GM23338 (cell line): ENCODE measurements at regions not wholly inside any gene's neighbourhood (a gene's known extent, or its start where the extent isn't known, plus 50 kb on each side); places are given as distances from the start of the nearest gene placed in this dataset.

Experiments used
- ATAC-seq: fragments of 200-7000 bp; cut with Tn5 transposase; 3 replicates; pipeline ENCODE4 v1.9.1; 2020
- DNase-seq: peaks from one replicate; pipeline ENCODE4 v3.0.0-alpha.2; 2015; ENCODE audit warnings: low spot score
- H2AFZ ChIP-seq: fragments of 200-600 bp; sonication (generic); 2 replicates; pipeline ENCODE4 v1.8.0; 2016; ENCODE audit warnings: antibody characterized with exemption, mild to moderate bottlenecking, moderate library complexity
- H3F3A ChIP-seq: fragments of 200-600 bp; sonication (generic); replicated peaks from 2 replicates; pipeline ENCODE4 v1.8.0; 2017; ENCODE audit warnings: antibody characterized with exemption, mixed run types, low read depth
- H3K27ac ChIP-seq: fragments of 200-600 bp; sonication (generic); 2 replicates; pipeline ENCODE4 v1.6.1; 2016; ENCODE audit warnings: low read depth
- H3K27me3 ChIP-seq: fragments of 200-600 bp; sonication (generic); 2 replicates; pipeline ENCODE4 v1.8.0; 2016; ENCODE audit warnings: mild to moderate bottlenecking, mixed run types, moderate library complexity; ENCODE audit not compliant: insufficient read depth
- H3K36me3 ChIP-seq: fragments of 200-600 bp; sonication (generic); 2 replicates; pipeline ENCODE4 v1.8.0; 2016; ENCODE audit warnings: mild to moderate bottlenecking; ENCODE audit not compliant: insufficient read depth
- H3K4me1 ChIP-seq: fragments of 200-600 bp; sonication (generic); 2 replicates; pipeline ENCODE4 v1.8.0; 2016; ENCODE audit warnings: mild to moderate bottlenecking, moderate library complexity; ENCODE audit not compliant: insufficient read depth
- H3K4me2 ChIP-seq: fragments of 200-600 bp; sonication (generic); 2 replicates; pipeline ENCODE4 v1.7.1; 2017; ENCODE audit warnings: mixed run types
- H3K4me3 ChIP-seq: fragments of 200-600 bp; sonication (generic); 2 replicates; pipeline ENCODE4 v1.6.1; 2016; ENCODE audit warnings: mixed run types
- H3K79me2 ChIP-seq: fragments of 200-600 bp; sonication (generic); replicated peaks from 2 replicates; pipeline ENCODE4 v1.8.0; 2017; ENCODE audit warnings: mild to moderate bottlenecking; ENCODE audit not compliant: insufficient read depth
- H3K9me2 ChIP-seq: fragments of 200-600 bp; sonication (generic); 2 replicates; pipeline ENCODE4 v1.8.0; 2017; ENCODE audit not compliant: insufficient read depth
- H4K20me1 ChIP-seq: fragments of 200-600 bp; sonication (generic); replicated peaks from 2 replicates; pipeline ENCODE4 v1.8.0; 2017; ENCODE audit warnings: mild to moderate bottlenecking; ENCODE audit not compliant: insufficient read depth
- H3K27ac Mint-ChIP-seq: 2 replicates; pipeline ENCODE4 v1.8.0; 2020; ENCODE audit warnings: inconsistent platforms, mild to moderate bottlenecking, moderate library complexity, mixed read lengths
- H3K27me3 Mint-ChIP-seq: 3 replicates; pipeline ENCODE4 v1.8.0; 2022; ENCODE audit warnings: low read depth, mild to moderate bottlenecking, moderate library complexity, mixed read lengths, inconsistent platforms; ENCODE audit not compliant: insufficient read depth, poor library complexity
- H3K36me3 Mint-ChIP-seq: 3 replicates; pipeline ENCODE4 v1.8.0; 2021; ENCODE audit warnings: low read depth, mild to moderate bottlenecking, inconsistent platforms, moderate library complexity, mixed read lengths
- H3K4me1 Mint-ChIP-seq: 3 replicates; pipeline ENCODE4 v1.8.0; 2020; ENCODE audit warnings: mild to moderate bottlenecking, inconsistent platforms, mixed read lengths
- H3K4me3 Mint-ChIP-seq: 3 replicates; pipeline ENCODE4 v1.8.0; 2021; ENCODE audit warnings: moderate library complexity, mild to moderate bottlenecking, inconsistent platforms, mixed read lengths
- H3K9me3 Mint-ChIP-seq: 3 replicates; pipeline ENCODE4 v1.8.0; 2020; ENCODE audit warnings: moderate library complexity, mild to moderate bottlenecking, inconsistent platforms, mixed read lengths
- CREB1 ChIP-seq: fragments of 250-450 bp; sonication (Bioruptor Pico); IDR thresholded peaks from 2 replicates; pipeline ENCODE4 v1.5.0; 2020; ENCODE audit warnings: low read depth, mild to moderate bottlenecking, moderate library complexity
- CTCF ChIP-seq, 2 experiments: fragments of 200-600 bp in 1 of 2; sonication (generic) in 1 of 2; conservative IDR thresholded peaks; 2 replicates each; pipeline versions ENCODE4 v1.5.1 to v1.6.1; 2016 to 2017; ENCODE audit warnings: antibody characterized with exemption in 2 of 2, low read depth in 2 of 2, mild to moderate bottlenecking in 2 of 2, moderate library complexity in 1 of 2
- EZH2 ChIP-seq: fragments of 200-600 bp; sonication (generic); IDR thresholded peaks from one replicate; pipeline ENCODE4 v1.8.0; 2017; ENCODE audit warnings: antibody characterized with exemption, mild to moderate bottlenecking, low read depth; ENCODE audit not compliant: unreplicated experiment
- EZH2phosphoT487 ChIP-seq: fragments of 200-600 bp; sonication (generic); IDR thresholded peaks from one replicate; pipeline ENCODE4 v1.8.1; 2018; ENCODE audit warnings: antibody characterized with exemption; ENCODE audit not compliant: unreplicated experiment
- JUNB ChIP-seq: IDR thresholded peaks from one replicate; pipeline ENCODE4 v1.6.1; 2016; ENCODE audit warnings: antibody characterized with exemption; ENCODE audit not compliant: unreplicated experiment
- NANOG ChIP-seq: IDR thresholded peaks from 2 replicates; pipeline ENCODE4 v1.6.1; 2016; ENCODE audit warnings: antibody characterized with exemption, borderline replicate concordance
- POLR2AphosphoS5 ChIP-seq: IDR thresholded peaks from 2 replicates; pipeline ENCODE4 v1.6.1; 2016; ENCODE audit warnings: antibody characterized with exemption, low read depth
- REST ChIP-seq: IDR thresholded peaks from one replicate; pipeline ENCODE4 v1.6.1; 2018; ENCODE audit warnings: antibody characterized with exemption; ENCODE audit not compliant: unreplicated experiment
- STAT1 ChIP-seq: IDR thresholded peaks from one replicate; pipeline ENCODE4 v1.6.1; 2016; ENCODE audit warnings: antibody characterized with exemption; ENCODE audit not compliant: unreplicated experiment
- ZNF114 ChIP-seq: fragments of 250-450 bp; sonication (Bioruptor Pico); IDR thresholded peaks from 2 replicates; pipeline ENCODE4 v1.5.0; 2020; ENCODE audit warnings: mild to moderate bottlenecking, moderate library complexity
- ZNF331 ChIP-seq: fragments of 250-450 bp; sonication (Bioruptor Pico); IDR thresholded peaks from 2 replicates; pipeline ENCODE4 v1.5.0; 2020; ENCODE audit warnings: low read depth, mild to moderate bottlenecking, moderate library complexity
- ZNF462 ChIP-seq: fragments of 250-450 bp; sonication (Bioruptor Pico); IDR thresholded peaks from 2 replicates; pipeline ENCODE4 v1.5.0; 2020; ENCODE audit warnings: mild to moderate bottlenecking, moderate library complexity
- TF ChIP-seq, protein P1 (sequence below): IDR thresholded peaks from 2 replicates; pipeline ENCODE4 v1.6.1; 2016; ENCODE audit warnings: antibody characterized with exemption

DNA sequence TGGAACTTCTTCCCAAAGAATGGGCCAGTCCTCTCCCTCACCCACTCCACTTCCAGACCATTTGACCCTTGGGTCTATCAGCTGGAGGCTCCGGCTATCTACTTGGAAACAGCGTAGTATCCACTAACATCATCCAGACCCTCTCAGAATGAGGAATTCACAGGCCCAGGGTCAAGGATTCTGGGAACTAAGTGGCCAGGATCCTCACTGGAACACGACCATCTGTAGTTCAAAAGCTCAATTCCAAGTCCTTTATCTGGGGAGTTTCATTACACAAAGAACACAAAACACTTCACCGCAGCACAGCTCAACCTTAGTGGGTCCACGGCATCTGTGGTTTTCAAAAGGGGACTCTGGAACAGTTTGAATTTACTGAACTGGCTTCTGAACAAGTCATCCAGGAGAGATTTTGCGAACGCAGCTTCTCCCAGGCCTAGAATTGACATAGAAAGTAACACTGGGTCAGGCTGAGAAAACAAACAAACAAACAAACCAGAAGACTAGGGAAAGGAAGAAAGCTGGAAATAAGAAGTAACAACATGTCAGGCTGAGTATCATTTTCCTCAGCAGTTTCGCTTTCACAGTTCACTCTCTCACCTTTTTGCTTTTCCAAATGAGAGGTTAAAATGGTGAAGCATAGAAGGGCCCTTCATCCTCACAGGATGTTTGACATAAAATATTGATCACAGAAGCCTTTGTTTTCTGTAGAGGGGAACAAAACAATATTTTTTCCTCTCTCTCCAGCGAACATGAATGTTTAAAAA lies 57.6 kb upstream of the USP6NL start (continued):
- TF ChIP-seq ZNF462 (CRISPR knock-in tag) (no peak), CREB1 (CRISPR knock-in tag) (no peak), NANOG (no peak)

DNA sequence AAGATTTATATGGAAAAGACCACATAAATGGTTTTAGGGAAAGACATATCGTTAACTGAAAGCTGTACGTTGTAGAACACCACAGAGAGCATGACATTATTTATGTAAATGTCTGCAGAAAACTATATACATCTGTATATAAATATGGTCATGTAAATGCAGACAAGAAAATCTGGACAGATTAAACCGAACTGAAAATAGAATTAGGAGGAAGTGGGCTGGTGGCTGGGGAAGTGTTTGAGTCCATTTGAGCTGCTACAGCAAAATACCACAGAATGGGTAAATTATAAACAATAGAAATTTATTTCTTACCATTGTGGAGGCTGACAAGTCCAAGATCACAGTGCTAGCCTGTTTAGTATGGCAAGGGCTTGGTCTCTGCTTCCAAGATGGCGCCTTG lies 56.3 kb upstream of the USP6NL start:
- Histone ChIP-seq H3K4me3 (no peak overlapping the region), H3K27ac (no peak overlapping the region), H2AFZ (no peak overlapping the region), H3K9me2 (no peaks in the 10 kb centered on the region), H3K79me2 (no peaks in the 10 kb centered on the region), H3K4me2 (no peak overlapping the region), H4K20me1 (no peaks in the 10 kb centered on the region), H3K36me3 (no peaks in the 10 kb centered on the region), H3K27me3 (no peaks in the 10 kb centered on the region), H3K4me1 (no peaks in the 10 kb centered on the region), H3F3A (no peaks in the 10 kb centered on the region)
- DNase-seq, result no peak
- ATAC-seq, result no peak
- no peak overlapping the region for H3K4me3 Mint-ChIP-seq
- H3K36me3 Mint-ChIP-seq, result no peaks in the 10 kb centered on the region
- peaks cover 2% of the 10 kb centered on the region; the same call in 1 of the 3 replicates for H3K4me1 Mint-ChIP-seq
- no peak overlapping the region for H3K27ac Mint-ChIP-seq
- H3K9me3 Mint-ChIP-seq, result no peaks in the 10 kb centered on the region
- no peaks in the 10 kb centered on the region for H3K27me3 Mint-ChIP-seq
- TF ChIP-seq POLR2AphosphoS5 (no peak), REST (no peak), STAT1 (no peak), ZNF114 (CRISPR knock-in tag) (no peak), ZNF331 (CRISPR knock-in tag) (no peak), CREB1 (CRISPR knock-in tag) (no peak), EZH2 (no peak), CTCF (conservative IDR thresholded peaks at IDR 0.05; ENCODE audit: low read depth in 2 of 2) (no peak), EZH2phosphoT487 (no peak), JUNB (no peak)
- TF ChIP-seq, protein P1, sequence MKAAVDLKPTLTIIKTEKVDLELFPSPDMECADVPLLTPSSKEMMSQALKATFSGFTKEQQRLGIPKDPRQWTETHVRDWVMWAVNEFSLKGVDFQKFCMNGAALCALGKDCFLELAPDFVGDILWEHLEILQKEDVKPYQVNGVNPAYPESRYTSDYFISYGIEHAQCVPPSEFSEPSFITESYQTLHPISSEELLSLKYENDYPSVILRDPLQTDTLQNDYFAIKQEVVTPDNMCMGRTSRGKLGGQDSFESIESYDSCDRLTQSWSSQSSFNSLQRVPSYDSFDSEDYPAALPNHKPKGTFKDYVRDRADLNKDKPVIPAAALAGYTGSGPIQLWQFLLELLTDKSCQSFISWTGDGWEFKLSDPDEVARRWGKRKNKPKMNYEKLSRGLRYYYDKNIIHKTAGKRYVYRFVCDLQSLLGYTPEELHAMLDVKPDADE, result no peak
